ENCODE measurements at regions not wholly inside any gene's neighbourhood (a gene's known extent, or its start where the extent isn't known, plus 50 kb on each side); places are given as distances from the start of the nearest gene placed in this dataset.

DNA sequence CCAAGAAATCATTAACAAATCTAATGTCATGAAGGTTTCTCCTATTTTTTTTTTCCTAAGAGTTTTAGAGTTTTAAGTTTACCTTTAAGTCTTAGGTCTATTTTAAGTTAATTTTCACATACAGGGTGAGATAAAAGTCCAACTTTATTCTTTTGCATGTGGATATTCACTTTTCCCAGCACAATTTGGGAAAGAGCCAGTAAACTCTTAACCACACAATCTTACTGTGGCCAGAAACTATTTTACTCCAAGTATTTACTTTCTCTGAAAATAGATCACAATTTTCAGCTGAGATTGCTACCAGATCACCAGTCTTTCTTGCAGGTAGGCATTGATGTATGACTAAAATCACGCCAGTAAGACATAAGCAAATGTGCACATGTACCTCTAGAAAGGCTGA, 728.5 kb downstream of the TNS3 start:
- DNase-seq (ENCODE audit: insufficient read length, low spot score) (no peak), FAIRE-seq (no peak)
- TF ChIP-seq, protein P1, sequence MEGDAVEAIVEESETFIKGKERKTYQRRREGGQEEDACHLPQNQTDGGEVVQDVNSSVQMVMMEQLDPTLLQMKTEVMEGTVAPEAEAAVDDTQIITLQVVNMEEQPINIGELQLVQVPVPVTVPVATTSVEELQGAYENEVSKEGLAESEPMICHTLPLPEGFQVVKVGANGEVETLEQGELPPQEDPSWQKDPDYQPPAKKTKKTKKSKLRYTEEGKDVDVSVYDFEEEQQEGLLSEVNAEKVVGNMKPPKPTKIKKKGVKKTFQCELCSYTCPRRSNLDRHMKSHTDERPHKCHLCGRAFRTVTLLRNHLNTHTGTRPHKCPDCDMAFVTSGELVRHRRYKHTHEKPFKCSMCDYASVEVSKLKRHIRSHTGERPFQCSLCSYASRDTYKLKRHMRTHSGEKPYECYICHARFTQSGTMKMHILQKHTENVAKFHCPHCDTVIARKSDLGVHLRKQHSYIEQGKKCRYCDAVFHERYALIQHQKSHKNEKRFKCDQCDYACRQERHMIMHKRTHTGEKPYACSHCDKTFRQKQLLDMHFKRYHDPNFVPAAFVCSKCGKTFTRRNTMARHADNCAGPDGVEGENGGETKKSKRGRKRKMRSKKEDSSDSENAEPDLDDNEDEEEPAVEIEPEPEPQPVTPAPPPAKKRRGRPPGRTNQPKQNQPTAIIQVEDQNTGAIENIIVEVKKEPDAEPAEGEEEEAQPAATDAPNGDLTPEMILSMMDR (IDR thresholded peaks at IDR 0.05; ENCODE audit: insufficient read depth, missing control alignments), result no peak

DNA sequence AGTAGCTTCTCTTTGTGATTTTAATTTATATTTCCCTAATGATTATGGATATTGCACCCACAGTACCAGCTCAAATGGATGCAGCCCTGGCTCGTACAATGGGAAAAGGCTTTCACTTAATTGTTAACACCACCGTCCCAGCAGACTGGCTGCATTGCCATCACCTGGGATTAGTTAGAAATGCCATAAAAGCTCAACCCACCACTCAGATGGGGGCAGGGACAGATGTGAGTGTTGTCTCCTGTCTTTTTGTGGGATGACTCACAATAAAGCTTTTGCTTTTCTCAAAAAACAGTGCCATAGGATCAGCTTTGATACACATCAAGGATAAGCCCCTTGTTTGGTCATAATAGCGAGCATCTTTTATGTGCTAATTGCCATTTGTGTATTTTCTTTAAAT, 729.1 kb downstream of the TNS3 start:
- FAIRE-seq (no peak), DNase-seq (ENCODE audit: insufficient read length, low spot score) (no peak)
- TF ChIP-seq, protein P1 (IDR thresholded peaks at IDR 0.05; ENCODE audit: insufficient read depth, missing control alignments), result no peak

DNA sequence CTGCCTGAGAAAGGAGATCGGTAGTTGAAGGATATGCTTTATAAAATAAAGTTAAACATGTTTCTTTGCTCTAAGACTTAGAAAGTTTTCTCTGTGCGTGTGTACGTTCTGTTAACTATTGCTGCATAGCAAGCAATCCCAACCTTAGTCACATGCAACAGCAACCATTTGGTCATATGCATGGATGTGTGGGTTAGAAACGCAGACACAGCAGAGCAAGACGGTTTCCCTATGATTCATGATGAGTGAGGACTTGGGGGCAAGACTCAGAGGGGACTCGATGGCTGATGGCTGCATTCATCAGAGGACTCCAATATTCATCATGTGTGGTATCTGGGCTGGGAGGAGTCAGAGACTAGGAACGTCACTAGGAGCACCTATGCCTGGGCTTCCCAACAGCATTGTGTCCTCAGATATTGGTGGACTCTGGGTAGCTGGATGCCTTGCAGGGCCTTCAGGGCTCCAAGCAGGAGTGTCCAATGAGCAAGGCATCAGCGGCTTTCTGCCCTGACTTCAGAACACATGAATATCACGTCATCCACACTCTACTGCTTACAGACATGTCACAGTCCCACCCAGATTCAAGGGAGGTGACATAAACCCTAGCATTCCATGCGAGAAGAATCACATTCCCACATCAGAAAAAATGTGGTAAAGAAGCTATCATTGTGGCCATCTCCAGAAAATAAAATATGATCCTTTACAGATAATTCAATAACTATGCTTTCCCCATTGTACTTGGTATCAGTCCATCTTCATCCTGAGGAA, 731.2 kb downstream of the TNS3 start:
- DNase-seq (ENCODE audit: insufficient read length, low spot score) (no peak), FAIRE-seq (no peak)
- TF ChIP-seq, protein P1 (IDR thresholded peaks at IDR 0.05; ENCODE audit: insufficient read depth, missing control alignments), result no peak

DNA sequence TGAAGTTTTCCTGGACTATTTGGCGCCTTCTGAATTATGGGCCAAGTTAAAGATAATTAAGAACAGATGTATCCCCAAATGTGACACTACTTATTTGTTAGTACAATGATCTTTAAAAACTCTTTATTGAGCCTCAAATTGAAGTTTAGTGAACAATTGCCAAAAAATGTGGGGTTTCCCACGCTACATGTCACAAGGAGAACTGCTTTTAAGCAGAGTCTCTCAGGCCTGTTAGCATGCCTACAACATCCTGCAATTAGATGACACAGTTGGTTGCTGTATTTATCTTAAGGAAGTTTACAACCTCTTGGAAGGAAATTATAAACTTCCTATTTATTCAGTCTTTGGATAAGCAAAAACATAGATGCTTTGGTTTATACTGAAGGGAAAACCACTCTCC, 733.0 kb downstream of the TNS3 start:
- FAIRE-seq, result no peak
- TF ChIP-seq, protein P1 (IDR thresholded peaks at IDR 0.05; ENCODE audit: insufficient read depth, missing control alignments), result no peak
- DNase-seq (ENCODE audit: insufficient read length, low spot score), result no peak

DNA sequence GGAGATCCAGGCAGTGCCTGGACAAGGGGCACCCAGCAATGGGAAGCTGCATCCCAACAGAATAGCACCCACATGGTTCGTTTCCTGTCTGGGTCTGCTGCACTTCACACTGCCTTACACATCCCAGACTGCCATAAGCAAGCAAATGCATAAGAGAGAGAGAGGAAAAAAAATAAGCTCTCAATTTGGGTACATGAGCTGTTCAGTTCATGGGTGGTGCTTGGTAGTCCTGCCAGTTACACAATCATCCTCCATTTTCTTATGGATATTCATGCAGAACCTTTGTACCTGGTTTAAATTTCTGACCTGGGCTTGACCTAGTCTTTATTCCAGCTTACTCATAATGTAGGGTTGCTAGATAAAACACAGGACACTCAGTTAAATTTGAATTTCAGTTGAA, 733.6 kb downstream of the TNS3 start:
- TF ChIP-seq, protein P1 (IDR thresholded peaks at IDR 0.05; ENCODE audit: insufficient read depth, missing control alignments), result no peak
- FAIRE-seq (no peak), DNase-seq (ENCODE audit: insufficient read length, low spot score) (no peak)

DNA sequence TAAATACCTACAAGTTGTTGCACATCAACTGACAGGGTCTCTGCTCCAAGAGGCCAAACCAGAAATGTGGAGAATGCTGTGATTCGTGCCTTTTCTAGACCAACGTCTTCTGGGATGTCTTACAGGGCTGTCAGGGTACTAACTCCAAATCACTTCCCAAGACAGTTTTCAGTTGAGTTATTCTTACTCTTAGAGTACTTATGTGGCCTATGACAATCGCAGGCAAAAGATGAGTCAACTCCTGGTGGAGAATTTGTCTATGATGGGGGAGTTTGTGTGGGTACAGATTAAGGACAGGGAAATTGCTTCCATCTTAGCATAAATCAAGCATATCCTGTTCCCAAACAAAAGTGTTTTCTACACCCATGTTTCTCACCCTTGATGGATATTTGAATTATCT, 734.8 kb downstream of the TNS3 start:
- DNase-seq (ENCODE audit: insufficient read length, low spot score) (no peak), FAIRE-seq (no peak)
- TF ChIP-seq, protein P1 (IDR thresholded peaks at IDR 0.05; ENCODE audit: insufficient read depth, missing control alignments), result no peak

DNA sequence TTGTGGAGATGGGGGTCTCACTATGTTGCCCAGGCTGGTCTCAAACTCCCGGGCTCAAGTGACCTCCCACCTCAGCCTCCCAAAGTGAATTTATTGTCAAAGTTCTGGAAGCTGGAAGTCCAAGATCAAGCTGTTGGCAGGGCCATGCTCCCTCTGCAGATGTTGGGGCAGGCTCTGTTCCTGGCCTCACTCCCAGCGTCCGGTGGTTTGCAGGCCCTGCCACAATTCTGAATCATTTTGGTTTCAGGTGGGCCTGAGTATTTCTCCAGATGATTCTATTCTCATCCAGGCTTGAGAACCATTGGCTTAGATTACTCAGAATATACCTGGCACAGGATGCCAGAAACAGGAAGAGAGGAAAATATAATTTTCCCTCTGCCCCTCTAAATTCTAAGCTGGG, 737.4 kb downstream of the TNS3 start:
- DNase-seq (ENCODE audit: insufficient read length, low spot score), result no peak
- no peak for FAIRE-seq
- TF ChIP-seq, protein P1 (IDR thresholded peaks at IDR 0.05; ENCODE audit: insufficient read depth, missing control alignments), result no peak
